SK-N-SH (cell line): ENCODE measurements at regions not wholly inside any gene's neighbourhood (a gene's known extent, or its start where the extent isn't known, plus 50 kb on each side); places are given as distances from the start of the nearest gene placed in this dataset.

Source experiments
- CTCF ChIA-PET: fragments of 300-600, 350-600 bp; formaldehyde crosslinking; extraction: SDS; loops from one replicate; lab custom pipeline; 2021; lab: Yijun Ruan, JAX
- POLR2A ChIA-PET: fragments of 350-600 bp; sonication (Branson Sonifier 250); formaldehyde crosslinking; extraction: SDS; loops from one replicate; lab custom pipeline; 2020; ENCODE audit warnings: antibody characterized with exemption, inconsistent platforms; lab: Yijun Ruan, JAX
- DNase-seq: peaks from one replicate; pipeline ENCODE4 v3.0.0; 2012
- H2AFZ ChIP-seq: fragments of 200-600 bp; sonication (generic); 2 replicates; pipeline ENCODE4 v1.8.1; 2016; ENCODE audit warnings: antibody characterized with exemption, mild to moderate bottlenecking, low read depth
- H3F3A ChIP-seq: fragments of 200-600 bp; sonication (generic); replicated peaks from 2 replicates; pipeline ENCODE3; 2016; ENCODE audit warnings: antibody characterized with exemption, mild to moderate bottlenecking; ENCODE audit not compliant: insufficient read depth
- H3K27ac ChIP-seq, 2 experiments: fragments of 200-500 bp in 1 of 2; fragments of 200-600 bp in 1 of 2; sonication (Bioruptor generic) in 1 of 2; sonication (generic), shearing (Covaris generic) in 1 of 2; 2 replicates each; pipeline versions ENCODE4 v1.5.1 to v1.6.1; 2014 to 2016; ENCODE audit warnings: low read depth in 2 of 2, inconsistent platforms in 1 of 2, low read length in 1 of 2, mild to moderate bottlenecking in 1 of 2, mixed read lengths in 1 of 2
- H3K27me3 ChIP-seq: fragments of 200-600 bp; sonication (generic), shearing (Covaris generic); 2 replicates; pipeline ENCODE4 v1.6.1; 2016; ENCODE audit warnings: mixed run types; ENCODE audit not compliant: insufficient read depth
- H3K36me3 ChIP-seq, 2 experiments: fragments of 200-500 bp in 1 of 2; fragments of 200-600 bp in 1 of 2; sonication (Bioruptor generic) in 1 of 2; sonication (generic) in 1 of 2; replicated peaks in 1 of 2; 2 replicates each; pipeline versions ENCODE3 to v1.5.1; 2014 to 2016; ENCODE audit warnings: low read length in 1 of 2, mild to moderate bottlenecking in 1 of 2; ENCODE audit not compliant: insufficient read depth in 2 of 2, control insufficient read depth in 1 of 2
- H3K4me1 ChIP-seq, 2 experiments: fragments of 200-500 bp in 1 of 2; fragments of 200-600 bp in 1 of 2; sonication (Bioruptor generic) in 1 of 2; sonication (generic), shearing (Covaris generic) in 1 of 2; 2 replicates each; pipeline versions ENCODE4 v1.5.1 to v1.6.1; 2014 to 2016; ENCODE audit warnings: low read depth in 1 of 2, low read length in 1 of 2, mixed run types in 1 of 2; ENCODE audit not compliant: insufficient read depth in 2 of 2, control insufficient read depth in 1 of 2
- H3K4me2 ChIP-seq: fragments of 200-600 bp; sonication (generic), shearing (Covaris generic); 2 replicates; pipeline ENCODE4 v1.6.1; 2017; ENCODE audit warnings: mixed run types
- H3K4me3 ChIP-seq, 2 experiments: fragments of 200-500 bp in 1 of 2; fragments of 200-600 bp in 1 of 2; sonication (Bioruptor generic) in 1 of 2; sonication (generic), shearing (Covaris generic) in 1 of 2; 2 replicates each; pipeline versions ENCODE4 v1.5.1 to v1.8.1; 2014 to 2016; ENCODE audit warnings: low read depth in 2 of 2, inconsistent platforms in 1 of 2, low read length in 1 of 2, mild to moderate bottlenecking in 1 of 2, mixed read lengths in 1 of 2, moderate library complexity in 1 of 2
- H3K79me2 ChIP-seq: fragments of 200-600 bp; sonication (generic); 2 replicates; pipeline ENCODE4 v1.8.1; 2017; ENCODE audit warnings: mild to moderate bottlenecking; ENCODE audit not compliant: insufficient read depth
- H3K9ac ChIP-seq: fragments of 200-600 bp; sonication (generic); 2 replicates; pipeline ENCODE4 v1.6.1; 2017; ENCODE audit warnings: mixed run types
- H3K9me2 ChIP-seq: fragments of 200-600 bp; sonication (generic); 2 replicates; pipeline ENCODE4 v1.6.1; 2017; ENCODE audit warnings: mixed run types
- H3K9me3 ChIP-seq: fragments of 200-600 bp; sonication (generic); 2 replicates; pipeline ENCODE4 v1.6.1; 2017; ENCODE audit warnings: mixed run types, mild to moderate bottlenecking, moderate library complexity
- H4K20me1 ChIP-seq: fragments of 200-600 bp; sonication (generic); 2 replicates; pipeline ENCODE4 v1.6.1; 2017; ENCODE audit warnings: mild to moderate bottlenecking, mixed run types; ENCODE audit not compliant: insufficient read depth
- EP300 ChIP-seq, 2 experiments: IDR thresholded peaks; 2 replicates each; pipeline versions ENCODE4 v1.4.0 to v1.6.1; 2012; ENCODE audit warnings: borderline replicate concordance in 1 of 2, low read depth in 1 of 2, low read length in 1 of 2
- GABPA ChIP-seq: IDR thresholded peaks from 2 replicates; pipeline ENCODE4 v1.4.0; 2012; ENCODE audit warnings: low read depth, mild to moderate bottlenecking
- GATA2 ChIP-seq: sonication (generic); formaldehyde crosslinking; IDR thresholded peaks from 2 replicates; pipeline ENCODE4 v1.5.0; 2020; ENCODE audit warnings: mild to moderate bottlenecking, missing genetic modification reagents
- MEF2A ChIP-seq: IDR thresholded peaks from 2 replicates; pipeline ENCODE4 v1.4.0; 2012; ENCODE audit warnings: low read depth, borderline replicate concordance
- MXI1 ChIP-seq: IDR thresholded peaks from 2 replicates; pipeline ENCODE4 v1.6.1; 2012; ENCODE audit warnings: mild to moderate bottlenecking, low read depth, low read length, improper control_type of control experiment
- NFIC ChIP-seq: IDR thresholded peaks from 2 replicates; pipeline ENCODE4 v1.4.0; 2012; ENCODE audit warnings: borderline replicate concordance
- NRF1 ChIP-seq: IDR thresholded peaks from 2 replicates; pipeline ENCODE4 v1.6.1; 2012; ENCODE audit warnings: low read depth, mild to moderate bottlenecking, low read length
- POLR2AphosphoS5 ChIP-seq: IDR thresholded peaks from 2 replicates; pipeline ENCODE4 v1.6.1; 2012; ENCODE audit warnings: low read depth, low read length
- RAD21 ChIP-seq: IDR thresholded peaks from 2 replicates; pipeline ENCODE4 v1.6.1; 2012; ENCODE audit warnings: mild to moderate bottlenecking, low read length
- REST ChIP-seq: IDR thresholded peaks from 2 replicates; pipeline ENCODE4 v1.6.1; 2012; ENCODE audit warnings: mild to moderate bottlenecking, low read depth, low read length, moderate library complexity
- RXRA ChIP-seq: IDR thresholded peaks from 2 replicates; pipeline ENCODE4 v1.4.0; 2012; ENCODE audit warnings: low read depth, mild to moderate bottlenecking, borderline replicate concordance
- SIN3A ChIP-seq: IDR thresholded peaks from 2 replicates; pipeline ENCODE4 v1.6.1; 2012; ENCODE audit warnings: low read depth, mild to moderate bottlenecking, low read length, moderate library complexity, borderline replicate concordance
- SMC3 ChIP-seq: IDR thresholded peaks from 2 replicates; pipeline ENCODE4 v1.6.1; 2012; ENCODE audit warnings: low read depth, low read length, improper control_type of control experiment
- TCF12 ChIP-seq: IDR thresholded peaks from 2 replicates; pipeline ENCODE4 v1.4.0; 2012
- WGBS: methylation state at CpG from one replicate; pipeline ENCODE4 v1.1.6; 2017; ENCODE audit warnings: low lambda C conversion rate; 5-methylcytosine and 5-hydroxymethylcytosine counted together
- TF ChIP-seq, protein P1 (sequence below): IDR thresholded peaks from 2 replicates; pipeline ENCODE4 v1.4.0; 2012; ENCODE audit warnings: low read depth, borderline replicate concordance
- TF ChIP-seq, protein P2 (sequence below): IDR thresholded peaks from 2 replicates; pipeline ENCODE4 v1.4.0; 2012; ENCODE audit warnings: low read depth, borderline replicate concordance
- TF ChIP-seq, protein P3 (sequence below): IDR thresholded peaks from 2 replicates; pipeline ENCODE4 v1.4.0; 2012; ENCODE audit warnings: low read depth

DNA sequence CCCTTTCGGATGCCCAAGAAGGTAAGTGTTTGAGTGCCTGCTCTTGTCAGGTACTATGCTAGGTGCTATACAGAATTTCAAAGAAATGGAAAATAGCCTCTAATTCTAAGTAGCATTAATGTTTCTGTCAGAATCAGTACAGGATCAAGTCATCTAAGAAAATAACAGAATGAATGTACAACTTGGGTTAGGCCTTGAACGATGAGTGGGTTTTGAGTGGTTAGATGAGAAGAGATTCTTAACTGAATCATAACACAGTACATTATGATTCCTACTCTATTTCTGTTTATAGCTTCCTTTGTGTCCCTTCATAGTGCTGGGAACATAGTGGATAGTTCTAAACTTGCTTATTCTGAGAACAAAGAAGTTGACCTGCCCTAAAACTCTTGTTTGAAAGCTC, 253.9 kb downstream of the GLUD2 start:
- Histone ChIP-seq H3K9me3 (no peaks in the 10 kb centered on the region), H3K27me3 (no peaks in the 10 kb centered on the region), H3F3A (no peaks in the 10 kb centered on the region), H3K27ac (no peak overlapping the region), H2AFZ (no peak overlapping the region), H3K4me3 (no peak overlapping the region), H3K9ac (no peak overlapping the region), H3K4me1 (no peaks in the 10 kb centered on the region), H3K36me3 (no peaks in the 10 kb centered on the region), H3K9me2 (no peaks in the 10 kb centered on the region), H3K4me2 (no peak overlapping the region), H3K79me2 (no peaks in the 10 kb centered on the region), H4K20me1 (no peaks in the 10 kb centered on the region)
- TF ChIP-seq GABPA: no peak
- no peak for TF ChIP-seq TCF12
- TF ChIP-seq MXI1: no peak
- TF ChIP-seq SMC3: no peak
- no peak for TF ChIP-seq NRF1
- no peak for TF ChIP-seq GATA2 (CRISPR knock-in tag)
- no peak for TF ChIP-seq REST
- TF ChIP-seq MEF2A: no peak
- TF ChIP-seq, protein P1, sequence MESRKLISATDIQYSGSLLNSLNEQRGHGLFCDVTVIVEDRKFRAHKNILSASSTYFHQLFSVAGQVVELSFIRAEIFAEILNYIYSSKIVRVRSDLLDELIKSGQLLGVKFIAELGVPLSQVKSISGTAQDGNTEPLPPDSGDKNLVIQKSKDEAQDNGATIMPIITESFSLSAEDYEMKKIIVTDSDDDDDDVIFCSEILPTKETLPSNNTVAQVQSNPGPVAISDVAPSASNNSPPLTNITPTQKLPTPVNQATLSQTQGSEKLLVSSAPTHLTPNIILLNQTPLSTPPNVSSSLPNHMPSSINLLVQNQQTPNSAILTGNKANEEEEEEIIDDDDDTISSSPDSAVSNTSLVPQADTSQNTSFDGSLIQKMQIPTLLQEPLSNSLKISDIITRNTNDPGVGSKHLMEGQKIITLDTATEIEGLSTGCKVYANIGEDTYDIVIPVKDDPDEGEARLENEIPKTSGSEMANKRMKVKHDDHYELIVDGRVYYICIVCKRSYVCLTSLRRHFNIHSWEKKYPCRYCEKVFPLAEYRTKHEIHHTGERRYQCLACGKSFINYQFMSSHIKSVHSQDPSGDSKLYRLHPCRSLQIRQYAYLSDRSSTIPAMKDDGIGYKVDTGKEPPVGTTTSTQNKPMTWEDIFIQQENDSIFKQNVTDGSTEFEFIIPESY: no peak
- no peak for TF ChIP-seq POLR2AphosphoS5
- TF ChIP-seq, protein P2, sequence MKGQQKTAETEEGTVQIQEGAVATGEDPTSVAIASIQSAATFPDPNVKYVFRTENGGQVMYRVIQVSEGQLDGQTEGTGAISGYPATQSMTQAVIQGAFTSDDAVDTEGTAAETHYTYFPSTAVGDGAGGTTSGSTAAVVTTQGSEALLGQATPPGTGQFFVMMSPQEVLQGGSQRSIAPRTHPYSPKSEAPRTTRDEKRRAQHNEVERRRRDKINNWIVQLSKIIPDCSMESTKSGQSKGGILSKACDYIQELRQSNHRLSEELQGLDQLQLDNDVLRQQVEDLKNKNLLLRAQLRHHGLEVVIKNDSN: no peak
- TF ChIP-seq SIN3A: no peak
- no peak for TF ChIP-seq EP300 (IDR thresholded peaks at IDR 0.05; ENCODE audit: borderline replicate concordance in 1 of 2, low read depth in 1 of 2, low read length in 1 of 2)
- no peak for TF ChIP-seq NFIC
- TF ChIP-seq, protein P3, sequence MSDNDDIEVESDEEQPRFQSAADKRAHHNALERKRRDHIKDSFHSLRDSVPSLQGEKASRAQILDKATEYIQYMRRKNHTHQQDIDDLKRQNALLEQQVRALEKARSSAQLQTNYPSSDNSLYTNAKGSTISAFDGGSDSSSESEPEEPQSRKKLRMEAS: no peak
- no peak for TF ChIP-seq RXRA
- no peak for TF ChIP-seq RAD21
- 4% methylated on average over 2 of the region's 2 CpGs for WGBS
- no peak for DNase-seq
- CTCF ChIA-PET: no interaction called here
- POLR2A ChIA-PET: no interaction called here
